ENCODE measurements at regions not wholly inside any gene's neighbourhood (a gene's known extent, or its start where the extent isn't known, plus 50 kb on each side); places are given as distances from the start of the nearest gene placed in this dataset.

- TF ChIP-seq CTCF (IDR thresholded peaks at IDR 0.05) (no peak), POLR2A (IDR thresholded peaks at IDR 0.05) (no peak)
Measured at GRCh38 chr17:17398943-17399926, 77.6 kb upstream of the MED9 start.

Data from lower leg skin (tissue), 3 donors.